ENCODE measurements at regions not wholly inside any gene's neighbourhood (a gene's known extent, or its start where the extent isn't known, plus 50 kb on each side); places are given as distances from the start of the nearest gene placed in this dataset.

DNA sequence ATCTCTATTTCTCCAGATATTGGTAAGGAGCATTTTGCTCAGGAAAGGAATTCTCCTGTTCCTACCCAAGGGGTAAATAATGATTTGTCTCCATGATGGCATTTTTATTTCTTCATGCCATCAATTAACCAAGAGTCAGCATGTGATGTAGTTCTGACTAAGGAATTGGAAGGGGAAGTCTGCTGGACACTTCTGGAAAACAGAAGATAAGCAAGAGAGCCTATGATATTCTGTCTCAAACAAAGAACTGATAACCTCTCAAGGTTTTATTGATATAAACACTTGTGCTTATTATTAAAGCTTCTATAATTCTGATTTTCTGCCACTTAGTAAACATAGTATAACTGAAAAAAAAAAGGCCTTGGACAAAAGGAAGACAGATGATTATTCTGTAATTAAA is 673.0 kb upstream of the CHORDC1 start:
- TF ChIP-seq SIN3A (IDR thresholded peaks at IDR 0.05; ENCODE audit: borderline replicate concordance, insufficient read depth, low read length) (no peak), FOXP2 (optimal IDR thresholded peaks at IDR 0.05; ENCODE audit: borderline replicate concordance, extremely low read depth, extremely low read length, insufficient read depth) (no peak), REST (IDR thresholded peaks at IDR 0.05; ENCODE audit: insufficient read depth in 1 of 2, low read depth in 2 of 2, low read length in 2 of 2) (no peak), POLR2AphosphoS5 (IDR thresholded peaks at IDR 0.05; ENCODE audit: low read depth, low read length) (no peak), TAF1 (IDR thresholded peaks at IDR 0.05; ENCODE audit: borderline replicate concordance, insufficient read depth, low read length) (no peak)

DNA sequence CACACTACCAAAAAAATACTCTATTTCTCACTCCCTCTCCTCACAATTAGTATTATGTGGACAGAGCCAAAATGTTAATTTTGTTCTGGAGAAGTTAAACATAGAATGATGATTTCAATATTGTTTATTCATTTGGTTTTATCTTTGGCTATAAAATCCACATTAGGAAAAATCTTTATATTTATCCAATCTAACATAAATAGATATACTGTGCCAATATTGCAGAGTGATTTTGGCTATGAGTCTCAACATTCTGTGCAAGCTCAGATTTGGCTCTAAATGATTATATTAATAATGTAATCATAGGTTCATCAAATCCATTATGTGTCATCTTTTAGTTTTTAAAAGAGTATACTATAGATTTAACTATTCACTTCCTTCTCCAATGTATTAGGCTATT is 667.5 kb upstream of the CHORDC1 start:
- no peak for TF ChIP-seq POLR2AphosphoS5 (IDR thresholded peaks at IDR 0.05; ENCODE audit: low read depth, low read length)
- no peak for TF ChIP-seq TAF1 (IDR thresholded peaks at IDR 0.05; ENCODE audit: borderline replicate concordance, insufficient read depth, low read length)
- no peak for TF ChIP-seq SIN3A (IDR thresholded peaks at IDR 0.05; ENCODE audit: borderline replicate concordance, insufficient read depth, low read length)
- no peak for TF ChIP-seq REST (IDR thresholded peaks at IDR 0.05; ENCODE audit: insufficient read depth in 1 of 2, low read depth in 2 of 2, low read length in 2 of 2)
- TF ChIP-seq FOXP2 (optimal IDR thresholded peaks at IDR 0.05; ENCODE audit: borderline replicate concordance, extremely low read depth, extremely low read length, insufficient read depth), result no peak

DNA sequence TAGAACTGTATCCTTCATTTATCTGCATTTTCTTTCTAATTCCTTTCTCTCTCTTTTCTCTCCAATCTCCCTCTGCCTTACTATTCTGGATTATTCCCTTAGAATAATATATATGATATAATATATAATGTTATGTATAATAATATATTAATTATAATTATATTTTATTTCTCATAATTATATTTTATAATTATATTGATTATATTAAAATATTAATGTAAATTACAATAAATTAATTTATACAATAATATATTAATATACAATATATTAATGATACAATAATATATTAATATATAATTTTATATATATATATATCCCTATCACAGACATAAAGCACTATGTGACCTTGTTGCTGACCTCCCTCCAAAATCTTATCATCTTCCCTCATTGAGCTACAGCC is 661.3 kb upstream of the CHORDC1 start:
- no peak for TF ChIP-seq TAF1 (IDR thresholded peaks at IDR 0.05; ENCODE audit: borderline replicate concordance, insufficient read depth, low read length)
- TF ChIP-seq FOXP2 (optimal IDR thresholded peaks at IDR 0.05; ENCODE audit: borderline replicate concordance, extremely low read depth, extremely low read length, insufficient read depth), result no peak
- no peak for TF ChIP-seq POLR2AphosphoS5 (IDR thresholded peaks at IDR 0.05; ENCODE audit: low read depth, low read length)
- no peak for TF ChIP-seq SIN3A (IDR thresholded peaks at IDR 0.05; ENCODE audit: borderline replicate concordance, insufficient read depth, low read length)
- no peak for TF ChIP-seq REST (IDR thresholded peaks at IDR 0.05; ENCODE audit: insufficient read depth in 1 of 2, low read depth in 2 of 2, low read length in 2 of 2)

- TF ChIP-seq FOXP2 (optimal IDR thresholded peaks at IDR 0.05; ENCODE audit: borderline replicate concordance, extremely low read depth, extremely low read length, insufficient read depth), result no peak
- no peak for TF ChIP-seq REST (IDR thresholded peaks at IDR 0.05; ENCODE audit: insufficient read depth in 1 of 2, low read depth in 2 of 2, low read length in 2 of 2)
- TF ChIP-seq POLR2AphosphoS5 (IDR thresholded peaks at IDR 0.05; ENCODE audit: low read depth, low read length), result no peak
- no peak for TF ChIP-seq TAF1 (IDR thresholded peaks at IDR 0.05; ENCODE audit: borderline replicate concordance, insufficient read depth, low read length)
- TF ChIP-seq SIN3A (IDR thresholded peaks at IDR 0.05; ENCODE audit: borderline replicate concordance, insufficient read depth, low read length), result no peak
These were observed 652.1 kb upstream of the CHORDC1 start for GRCh38 chr11:90874986-90875385.

DNA sequence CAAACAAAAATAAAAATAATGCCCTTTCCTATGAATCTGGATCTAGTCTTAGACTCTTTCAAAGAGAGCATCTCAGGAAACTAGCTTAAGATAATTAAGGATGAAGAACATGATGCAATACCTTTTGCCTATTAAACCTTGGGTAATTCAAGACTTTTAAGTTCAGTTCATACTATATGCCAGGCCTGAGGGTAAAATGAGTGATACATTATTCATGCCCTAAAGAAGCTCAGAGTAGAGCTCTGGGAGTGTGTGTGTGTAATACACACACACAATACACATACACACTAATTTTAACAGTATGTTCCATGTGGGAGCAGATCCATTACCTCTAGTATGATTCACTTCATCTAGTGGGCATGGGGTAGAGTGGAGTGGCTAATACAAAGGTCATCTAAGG is 651.4 kb upstream of the CHORDC1 start:
- no peak for TF ChIP-seq SIN3A (IDR thresholded peaks at IDR 0.05; ENCODE audit: borderline replicate concordance, insufficient read depth, low read length)
- TF ChIP-seq POLR2AphosphoS5 (IDR thresholded peaks at IDR 0.05; ENCODE audit: low read depth, low read length), result no peak
- no peak for TF ChIP-seq FOXP2 (optimal IDR thresholded peaks at IDR 0.05; ENCODE audit: borderline replicate concordance, extremely low read depth, extremely low read length, insufficient read depth)
- no peak for TF ChIP-seq REST (IDR thresholded peaks at IDR 0.05; ENCODE audit: insufficient read depth in 1 of 2, low read depth in 2 of 2, low read length in 2 of 2)
- TF ChIP-seq TAF1 (IDR thresholded peaks at IDR 0.05; ENCODE audit: borderline replicate concordance, insufficient read depth, low read length), result no peak
